RCC 7860 (cell line): ENCODE measurements at regions not wholly inside any gene's neighbourhood (a gene's known extent, or its start where the extent isn't known, plus 50 kb on each side); places are given as distances from the start of the nearest gene placed in this dataset.

Experiments
- DNase-seq: peaks from one replicate; pipeline ENCODE4 v3.0.0-alpha.2; 2015; ENCODE audit warnings: low spot score
- FAIRE-seq: peaks from 2 replicates; lab custom pipeline; 2012; peaks lifted over from hg19 to GRCh38; lab: Jason Lieb, UNC

GRCh38 chr11:79980916-79981315 lies 540.1 kb upstream of the TENM4 start:
- no peak for FAIRE-seq
- no peak for DNase-seq

- FAIRE-seq (no peak), DNase-seq (peak; percentile 22)
These were observed 533.1 kb upstream of the TENM4 start for GRCh38 chr11:79973721-79974617.

DNA sequence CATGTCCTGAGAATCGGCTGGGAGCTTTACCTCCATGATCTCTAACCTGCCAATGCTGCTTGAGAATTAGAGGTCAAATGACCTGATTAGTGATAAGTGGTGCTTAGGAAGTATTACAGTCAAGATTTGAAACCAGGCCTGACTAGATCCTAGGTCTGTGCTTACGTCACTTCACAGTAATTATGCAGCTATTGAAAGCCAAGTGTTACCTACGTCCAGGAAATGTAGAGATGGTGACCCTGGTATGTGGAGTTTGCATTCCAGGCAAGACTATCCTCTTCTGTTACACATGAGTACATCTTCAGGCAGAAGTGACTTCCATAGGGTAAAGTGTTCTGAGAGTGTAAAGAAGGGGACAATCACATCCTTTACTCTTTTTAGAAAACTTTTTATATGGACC lies 530.4 kb upstream of the TENM4 start:
- FAIRE-seq: no peak
- no peak for DNase-seq

- DNase-seq (no peak), FAIRE-seq (no peak)
These were observed 525.8 kb upstream of the TENM4 start for GRCh38 chr11:79966592-79966991.

DNA sequence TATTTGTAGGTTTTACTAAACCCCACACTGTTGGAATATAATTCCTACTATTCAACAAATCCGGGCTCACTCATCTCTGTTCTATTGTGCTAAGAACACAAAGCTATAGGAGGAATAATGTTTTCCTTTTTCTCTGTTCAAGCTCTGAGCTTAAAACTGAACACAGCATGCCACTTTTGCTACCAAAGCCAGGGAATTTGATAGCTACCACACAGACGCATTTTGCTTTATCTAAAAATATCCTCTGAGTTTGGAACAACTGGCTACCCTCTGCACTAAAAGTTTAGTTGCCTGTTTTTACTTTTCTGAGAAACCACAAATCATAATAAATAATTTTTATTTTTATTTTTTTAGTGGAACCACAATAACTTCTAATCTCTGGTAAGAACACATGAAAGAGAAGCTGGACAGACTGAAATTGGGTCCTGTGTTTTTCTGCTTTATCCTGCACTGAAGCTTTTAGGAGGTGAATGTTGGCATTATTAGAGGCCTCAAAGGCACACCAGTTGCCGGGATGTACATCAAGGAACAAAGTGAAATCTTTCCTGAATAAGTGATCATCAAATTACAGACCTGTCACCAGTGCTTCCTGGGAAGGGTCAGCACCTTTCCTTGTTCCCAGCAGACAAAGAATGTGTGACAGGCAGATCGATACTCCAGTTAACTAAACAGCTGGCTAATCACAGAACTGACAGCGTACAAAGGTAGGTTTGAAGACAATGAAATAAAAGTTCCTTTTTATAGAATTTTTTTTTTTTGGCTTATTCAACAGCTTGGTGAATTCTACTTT lies 523.2 kb upstream of the TENM4 start:
- DNase-seq: no peak
- no peak for FAIRE-seq

DNA sequence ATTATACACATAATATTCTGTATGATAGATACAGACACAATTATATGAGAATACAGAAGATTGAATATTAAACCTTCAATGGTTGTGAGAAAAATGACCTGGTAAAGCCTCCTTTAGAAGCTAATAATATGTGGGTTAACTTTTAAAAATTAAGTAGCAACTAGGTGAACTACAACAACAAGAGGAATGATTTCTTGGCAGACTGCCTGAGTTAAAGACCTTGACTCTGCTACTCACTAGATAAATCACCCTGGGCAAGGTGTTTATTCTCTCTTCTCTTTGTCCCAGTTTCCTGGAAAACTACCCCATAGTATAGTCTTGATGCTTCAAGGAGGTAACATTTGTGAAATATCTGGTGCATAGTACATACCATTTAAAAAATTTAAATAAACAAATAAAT lies 519.6 kb upstream of the TENM4 start:
- DNase-seq (no peak), FAIRE-seq (no peak)

DNA sequence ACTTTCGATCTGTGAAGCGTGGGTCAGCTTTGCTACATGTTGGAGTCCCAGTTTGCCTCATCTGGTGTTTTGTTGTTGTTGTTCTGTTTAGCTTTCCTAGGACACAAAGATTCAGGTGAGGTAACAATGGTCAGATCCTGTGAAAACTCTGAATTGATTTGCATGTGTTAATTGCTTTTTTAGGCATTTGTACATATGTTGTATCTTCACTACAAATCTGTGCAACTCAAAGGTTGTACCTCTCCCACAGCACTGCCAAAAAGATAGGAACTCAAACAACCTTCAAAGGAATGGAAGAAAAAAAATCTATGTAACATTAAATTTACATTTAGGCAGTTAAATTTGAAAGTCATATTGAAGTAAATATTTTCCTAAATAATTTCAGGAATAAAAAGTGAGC lies 518.5 kb upstream of the TENM4 start:
- FAIRE-seq: no peak

DNA sequence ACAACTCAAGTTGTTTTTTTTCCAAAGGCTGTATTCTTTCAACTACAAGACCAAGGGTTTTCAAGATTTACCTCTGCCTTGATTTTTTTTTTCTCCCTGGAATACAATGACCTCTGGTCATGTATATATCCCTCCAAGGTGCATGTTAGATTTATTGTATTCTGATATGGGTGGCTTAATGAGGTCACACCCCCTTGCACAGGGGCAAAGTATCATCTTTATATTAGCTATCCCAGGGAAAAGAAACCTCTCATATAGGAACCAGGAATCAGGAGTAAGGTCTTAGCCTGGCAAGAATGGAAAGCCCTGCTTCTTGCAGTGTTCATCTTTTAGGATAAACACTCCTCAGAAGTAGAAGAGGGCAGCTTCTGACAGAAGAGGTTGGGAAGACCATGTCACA lies 516.9 kb upstream of the TENM4 start:
- DNase-seq (no peak), FAIRE-seq (no peak)

More for the DNA sequence above, 518.5 kb upstream of the TENM4 start:
- DNase-seq: no peak

DNA sequence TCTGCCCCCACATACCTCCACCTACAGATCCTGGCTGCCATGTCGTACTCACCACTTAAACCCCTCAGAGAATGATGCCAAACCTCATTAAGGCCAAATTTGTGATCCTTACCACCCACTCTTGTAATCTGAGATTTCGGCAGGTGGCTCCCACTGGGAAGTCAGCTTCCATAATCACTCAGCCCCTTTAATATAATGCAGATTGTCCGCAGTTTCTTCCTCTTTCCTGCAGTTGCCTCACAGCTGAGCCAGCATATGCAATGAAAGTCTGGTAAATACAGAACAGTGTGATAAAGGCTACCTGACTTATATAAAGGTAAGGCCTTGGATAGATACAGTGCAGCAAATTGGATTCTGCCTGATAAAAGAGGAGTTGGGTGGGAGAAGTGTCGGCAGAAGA lies 515.2 kb upstream of the TENM4 start:
- FAIRE-seq (no peak), DNase-seq (no peak)

DNA sequence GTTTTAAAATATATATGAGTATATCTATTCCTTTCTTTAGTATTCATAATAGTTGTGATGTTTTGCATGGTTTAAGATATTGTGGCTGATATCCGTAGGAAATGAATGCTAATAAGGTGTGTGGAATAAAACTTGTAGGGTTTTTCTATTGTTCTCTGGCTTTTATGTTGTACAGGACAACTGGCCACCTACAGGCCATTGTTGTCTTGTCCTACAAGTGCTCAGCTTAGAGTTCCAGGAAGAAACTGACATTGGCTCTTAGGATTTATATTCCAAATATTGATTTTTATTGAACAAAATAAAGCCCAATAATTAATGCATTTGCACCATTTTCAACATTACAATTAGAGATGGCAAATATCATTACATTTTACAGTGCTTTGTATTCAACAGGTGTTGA lies 512.8 kb upstream of the TENM4 start:
- DNase-seq: no peak
- FAIRE-seq: no peak

DNA sequence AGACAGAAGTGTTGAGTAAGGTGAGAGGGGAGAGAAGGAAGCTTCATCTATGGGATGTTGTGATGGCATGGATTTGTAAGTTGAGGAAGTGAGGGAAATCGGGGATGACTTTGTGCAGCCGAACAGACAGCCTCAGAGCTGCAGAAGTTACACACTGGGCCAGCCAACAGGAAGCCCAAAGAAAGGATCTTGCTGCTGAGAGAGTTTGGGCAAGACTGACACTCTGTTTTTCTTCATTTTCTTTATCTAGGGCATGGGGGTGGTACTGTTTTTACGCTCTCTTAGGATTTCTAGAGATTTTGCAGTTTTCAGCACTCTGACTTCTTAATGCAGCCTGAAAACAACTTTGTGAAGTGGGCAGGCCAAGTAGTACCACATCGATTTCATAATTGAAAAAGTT lies 509.9 kb upstream of the TENM4 start:
- FAIRE-seq: no peak

DNA sequence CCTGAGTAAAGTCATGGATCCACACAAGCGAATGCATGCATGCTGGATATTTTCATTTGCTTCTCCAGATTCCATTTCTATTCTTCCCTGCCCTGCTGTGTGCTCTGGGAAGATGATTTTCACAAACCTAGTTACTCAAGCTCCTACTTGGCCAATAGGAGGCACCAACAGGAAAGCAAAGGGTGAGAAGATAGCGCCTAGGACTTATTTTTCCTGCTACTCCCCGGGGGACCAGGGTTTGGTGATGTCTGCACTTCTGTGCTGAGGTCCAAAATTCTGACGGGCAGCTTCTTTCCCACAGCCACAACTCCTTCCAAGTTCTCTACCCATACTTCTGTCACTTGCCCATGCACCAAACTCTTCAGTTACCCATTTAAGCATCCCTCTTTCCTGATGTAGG lies 509.3 kb upstream of the TENM4 start:
- no peak for DNase-seq
- no peak for FAIRE-seq

More for the DNA sequence above, 509.9 kb upstream of the TENM4 start:
- DNase-seq: no peak

DNA sequence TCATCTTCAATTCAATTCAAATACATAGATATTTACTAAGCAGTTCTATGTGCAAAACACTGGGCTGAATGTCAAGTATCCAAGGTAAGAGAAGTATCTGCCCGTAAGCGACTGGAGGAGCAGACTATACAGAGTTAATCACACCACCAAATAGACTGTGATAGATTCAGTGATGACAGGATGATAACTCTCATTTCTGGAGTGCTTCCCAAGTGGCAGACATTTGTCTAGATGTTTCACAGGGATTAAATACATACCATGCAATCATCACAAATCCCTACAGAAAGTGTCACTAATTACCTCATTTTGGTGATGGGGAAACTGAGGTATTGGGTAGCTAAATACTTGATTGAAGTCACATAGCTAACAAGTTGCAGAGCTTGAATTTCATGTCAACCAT lies 508.7 kb upstream of the TENM4 start:
- FAIRE-seq (no peak), DNase-seq (no peak)

DNA sequence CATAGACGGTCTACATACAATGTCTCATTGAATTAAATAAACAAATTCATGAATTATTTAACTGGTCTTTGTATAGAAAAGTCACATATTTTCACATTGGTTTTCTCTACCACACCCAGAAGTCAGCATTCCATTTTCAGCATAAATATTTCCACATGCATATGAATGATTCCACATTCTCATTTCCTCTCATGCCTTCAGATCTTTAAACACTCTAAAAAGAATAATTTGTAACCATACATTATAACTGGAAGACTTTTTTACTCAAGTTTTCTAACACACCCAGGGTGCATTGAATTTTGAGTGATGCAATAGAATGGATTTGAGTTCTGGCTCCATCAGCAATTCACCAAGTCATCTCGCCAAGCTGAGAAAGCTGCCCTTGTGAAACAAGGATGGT lies 501.8 kb upstream of the TENM4 start:
- FAIRE-seq (no peak), DNase-seq (no peak)

GRCh38 chr11:79942090-79942489 lies 501.3 kb upstream of the TENM4 start:
- DNase-seq (no peak), FAIRE-seq (no peak)

DNA sequence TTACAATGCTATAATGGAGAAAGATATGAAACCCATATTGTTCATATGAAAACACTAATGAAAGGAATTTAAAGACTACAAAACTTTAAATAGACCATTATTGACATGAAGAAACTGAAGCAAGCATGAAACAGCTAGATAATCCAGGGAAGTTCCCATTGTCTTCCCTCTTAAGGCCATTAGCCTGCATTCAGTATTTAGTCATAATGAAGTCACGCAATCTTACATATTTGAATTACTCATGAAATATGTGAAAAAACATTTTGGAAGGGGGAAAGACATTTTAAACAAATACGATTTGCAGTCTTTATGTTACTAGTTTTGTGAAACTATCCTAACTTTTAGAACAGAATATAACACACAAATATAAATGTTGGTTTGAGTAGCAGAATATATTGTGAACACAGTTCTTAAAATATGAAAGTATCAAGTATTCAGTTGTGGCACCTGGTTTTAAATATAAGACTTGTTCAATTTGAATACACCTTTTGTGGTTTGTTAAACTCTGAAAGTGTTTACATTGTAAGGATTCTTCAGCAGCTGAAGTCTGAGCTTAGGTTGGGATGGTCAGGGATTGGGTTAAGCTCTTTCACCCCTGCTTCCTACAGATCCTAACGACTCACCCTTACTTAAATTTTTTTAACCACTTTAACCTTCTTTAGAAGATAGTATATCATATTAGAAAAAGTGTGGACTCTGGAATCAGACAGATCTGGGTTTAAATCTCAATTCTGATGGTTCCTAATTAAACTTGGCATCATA lies 500.3 kb upstream of the TENM4 start:
- FAIRE-seq (no peak), DNase-seq (no peak)

DNA sequence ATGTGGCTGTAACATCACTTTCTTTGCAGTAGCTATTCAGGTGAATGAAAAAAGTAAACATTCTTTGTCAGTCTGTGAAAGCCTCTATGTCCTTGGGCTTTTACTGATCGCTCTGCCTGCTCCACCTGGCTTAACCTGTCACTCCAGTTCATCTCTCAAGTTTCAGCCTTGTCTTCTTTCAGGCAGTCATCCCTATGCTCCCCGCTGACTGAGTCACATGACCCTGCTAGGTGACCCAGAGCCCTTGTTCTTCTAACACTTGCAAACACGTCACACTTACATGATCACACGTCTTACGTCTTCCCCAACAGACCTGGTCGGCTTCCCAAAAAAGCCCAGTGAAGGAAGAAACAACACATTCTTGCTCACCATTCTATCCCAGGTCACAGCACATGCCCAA lies 499.3 kb upstream of the TENM4 start:
- FAIRE-seq: no peak
- no peak for DNase-seq

- FAIRE-seq: no peak
These were observed 498.3 kb upstream of the TENM4 start for GRCh38 chr11:79939111-79939510.

GRCh38 chr11:79937676-79938334 lies 497.0 kb upstream of the TENM4 start:
- no peak for FAIRE-seq
- DNase-seq: no peak

More at GRCh38 chr11:79939111-79939510, 498.3 kb upstream of the TENM4 start:
- no peak for DNase-seq

- FAIRE-seq: no peak
- no peak for DNase-seq
These were observed 491.8 kb upstream of the TENM4 start for GRCh38 chr11:79932612-79933011.

DNA sequence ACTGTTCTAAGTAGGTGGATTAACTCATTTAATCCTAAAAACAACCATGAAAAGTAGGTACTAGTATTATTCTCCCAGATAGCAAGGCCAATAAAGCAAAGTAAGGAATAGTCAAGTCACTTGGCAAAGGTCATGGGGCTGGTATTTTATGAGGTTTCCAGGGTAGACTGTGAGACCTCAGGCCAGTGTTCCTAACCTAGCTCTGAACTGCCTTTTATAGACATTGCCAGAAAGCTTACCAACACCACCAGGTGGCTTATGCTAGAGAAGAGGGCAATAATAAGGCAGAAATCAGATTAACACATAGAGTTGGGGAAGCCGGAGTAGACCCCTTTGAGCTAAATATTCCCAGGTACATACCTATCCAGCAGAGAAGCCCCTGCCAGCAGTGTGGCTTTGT lies 490.9 kb upstream of the TENM4 start:
- DNase-seq (no peak), FAIRE-seq (no peak)
